PC-3 (cell line): ENCODE measurements at regions not wholly inside any gene's neighbourhood (a gene's known extent, or its start where the extent isn't known, plus 50 kb on each side); places are given as distances from the start of the nearest gene placed in this dataset.

Experiments used
- ATAC-seq: fragments of 200-7000 bp; cut with Tn5 transposase; 2 replicates; pipeline ENCODE4 v1.9.1; 2020; ENCODE audit warnings: mild to moderate bottlenecking, moderate library complexity
- BruUV-seq: library from RNA; stranded (reverse); fragments of 400-500 nt; replicated peaks from 2 replicates; lab custom pipeline; 2021; lab: Mats Ljungman, UMichigan
- CTCF ChIA-PET: fragments of 300-600 bp; sonication (Branson Sonifier 250); formaldehyde crosslinking; loops from one replicate; lab custom pipeline; 2022; ENCODE audit warnings: antibody characterized with exemption; lab: Charles Lee
- POLR2A ChIA-PET: fragments of 300-600 bp; sonication (Branson Sonifier 250); formaldehyde crosslinking; loops from one replicate; lab custom pipeline; 2022; ENCODE audit warnings: antibody characterized with exemption; ENCODE audit not compliant: unreplicated experiment; lab: Charles Lee
- DNase-seq: peaks from one replicate; pipeline ENCODE4 v3.0.0-alpha.2; 2015
- H2AFZ ChIP-seq: fragments of 300-600 bp; sonication (generic); 2 replicates; pipeline ENCODE4 v1.6.0; 2016; ENCODE audit warnings: antibody characterized with exemption, low read length
- H3F3A ChIP-seq: fragments of 300-600 bp; sonication (generic); one replicate; pipeline ENCODE4 v1.6.0; 2017; ENCODE audit warnings: antibody characterized with exemption, low read length, control low read depth, mild to moderate bottlenecking; ENCODE audit not compliant: unreplicated experiment
- H3K27ac ChIP-seq: fragments of 300-600 bp; sonication (generic); 2 replicates; pipeline ENCODE4 v1.5.1; 2016; ENCODE audit warnings: mild to moderate bottlenecking, low read length
- H3K27me3 ChIP-seq: fragments of 300-600 bp; sonication (generic); 2 replicates; pipeline ENCODE4 v1.6.1; 2016; ENCODE audit warnings: low read length, mixed read lengths
- H3K36me3 ChIP-seq: fragments of 300-600 bp; sonication (generic); 2 replicates; pipeline ENCODE4 v1.6.1; 2016; ENCODE audit warnings: low read depth, mixed run types, low read length, mixed read lengths
- H3K4me1 ChIP-seq: fragments of 300-600 bp; sonication (generic); 2 replicates; pipeline ENCODE4 v1.5.1; 2016; ENCODE audit warnings: low read length; ENCODE audit not compliant: insufficient read depth
- H3K4me2 ChIP-seq: fragments of 300-600 bp; sonication (generic); 2 replicates; pipeline ENCODE4 v1.6.0; 2016; ENCODE audit warnings: low read length
- H3K4me3 ChIP-seq: fragments of 300-600 bp; sonication (generic); 2 replicates; pipeline ENCODE4 v1.5.1; 2016; ENCODE audit warnings: mild to moderate bottlenecking, low read length, mixed read lengths
- H3K79me2 ChIP-seq: fragments of 300-600 bp; sonication (generic); 2 replicates; pipeline ENCODE4 v1.6.1; 2017; ENCODE audit warnings: low read length, mixed read lengths
- H3K9ac ChIP-seq: fragments of 300-600 bp; sonication (generic); 2 replicates; pipeline ENCODE4 v1.6.0; 2016; ENCODE audit warnings: mild to moderate bottlenecking, low read length
- H3K9me2 ChIP-seq: fragments of 300-600 bp; sonication (generic); replicated peaks from 2 replicates; pipeline ENCODE4 v1.6.1; 2016; ENCODE audit warnings: mixed run types, low read length, mixed read lengths
- H3K9me3 ChIP-seq: fragments of 300-600 bp; sonication (generic); 2 replicates; pipeline ENCODE4 v1.6.1; 2016; ENCODE audit warnings: low read length, mixed read lengths
- H4K20me1 ChIP-seq: fragments of 300-600 bp; sonication (generic); 2 replicates; pipeline ENCODE4 v1.6.1; 2016; ENCODE audit warnings: low read length, mixed read lengths
- CTCF ChIP-seq: fragments of 300-600 bp; sonication (generic); conservative IDR thresholded peaks from 2 replicates; pipeline ENCODE4 v1.5.1; 2017; ENCODE audit warnings: antibody characterized with exemption, low read depth, mild to moderate bottlenecking, low read length
- EZH2 ChIP-seq: fragments of 300-600 bp; sonication (generic); IDR thresholded peaks from one replicate; pipeline ENCODE4 v1.6.1; 2017; ENCODE audit warnings: antibody characterized with exemption, mild to moderate bottlenecking, low read length; ENCODE audit not compliant: unreplicated experiment
- EZH2phosphoT487 ChIP-seq: fragments of 300-600 bp; sonication (generic); IDR thresholded peaks from 2 replicates; pipeline ENCODE4 v1.6.1; 2018; ENCODE audit warnings: mild to moderate bottlenecking, antibody characterized with exemption, low read length, borderline replicate concordance
- intact Hi-C: fragments of 100-400 bp; cut with micrococcal nuclease; formaldehyde crosslinking; loops from 2 replicates; pipeline ENCODE4 v1.9.0; 2023

DNA sequence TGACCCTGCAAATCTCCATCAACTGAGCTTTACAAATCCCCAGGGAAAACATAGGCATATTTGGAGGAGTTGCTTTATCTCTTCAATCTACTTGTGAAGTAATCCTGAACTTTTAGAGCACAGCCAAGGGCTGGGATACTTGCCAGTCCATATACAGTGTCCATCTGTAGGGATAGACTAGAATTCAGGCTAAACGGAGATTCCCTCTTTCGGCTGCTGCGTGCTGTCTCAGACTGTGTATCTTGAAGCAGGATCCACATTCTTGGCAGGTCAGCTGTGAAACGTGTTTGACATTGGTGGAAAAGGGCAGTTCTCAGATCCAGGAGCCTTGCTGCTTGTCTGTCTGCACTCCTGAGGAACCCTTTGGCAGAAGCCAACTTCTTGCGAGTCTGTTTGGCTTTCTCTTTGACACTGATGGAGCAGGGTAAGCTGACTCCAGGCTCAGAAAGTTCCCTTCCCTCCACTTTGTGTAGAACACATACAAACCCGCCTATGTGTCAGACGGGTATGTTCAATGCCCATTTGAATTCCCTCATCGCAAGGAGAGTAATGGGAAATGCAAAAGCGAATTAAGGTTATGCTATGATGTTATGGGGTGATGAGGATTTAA, 221.8 kb downstream of the MAP2K4 start:
- Histone ChIP-seq H3F3A (no peaks in the 10 kb centered on the region), H3K4me1 (no peaks in the 10 kb centered on the region), H2AFZ (no peak overlapping the region), H3K9me3 (no peaks in the 10 kb centered on the region), H4K20me1 (no peaks in the 10 kb centered on the region), H3K27ac (no peak overlapping the region), H3K27me3 (peaks cover 45% of the 10 kb centered on the region), H3K9ac (no peak overlapping the region), H3K4me2 (no peak overlapping the region), H3K9me2 (no peaks in the 10 kb centered on the region), H3K4me3 (no peak overlapping the region), H3K36me3 (no peaks in the 10 kb centered on the region), H3K79me2 (no peaks in the 10 kb centered on the region)
- DNase-seq (no peak), ATAC-seq (no peak)
- ChIA-PET CTCF (no interaction called here), POLR2A (no interaction called here)
- intact Hi-C loops: no loop called here
- BruUV-seq: no TSS peak
- TF ChIP-seq EZH2 (no peak), CTCF (no peak), EZH2phosphoT487 (no peak)

GRCh38 chr17:12247761-12248160, 227.1 kb downstream of the MAP2K4 start:
- Histone ChIP-seq H3K9ac (no peak overlapping the region), H3F3A (no peaks in the 10 kb centered on the region), H3K4me3 (no peak overlapping the region), H3K4me2 (no peak overlapping the region), H3K4me1 (no peaks in the 10 kb centered on the region), H3K79me2 (no peaks in the 10 kb centered on the region), H3K27me3 (peaks cover 62% of the 10 kb centered on the region), H3K36me3 (no peaks in the 10 kb centered on the region), H3K9me3 (no peaks in the 10 kb centered on the region), H3K27ac (no peak overlapping the region), H3K9me2 (no peaks in the 10 kb centered on the region), H2AFZ (no peak overlapping the region), H4K20me1 (no peaks in the 10 kb centered on the region)
- ChIA-PET POLR2A (no interaction called here), CTCF (no interaction called here)
- intact Hi-C loops: no loop called here
- DNase-seq (no peak), ATAC-seq (no peak)
- no TSS peak for BruUV-seq
- TF ChIP-seq EZH2phosphoT487: no peak
- no peak for TF ChIP-seq EZH2
- no peak for TF ChIP-seq CTCF

GRCh38 chr17:12250973-12251372, 230.3 kb downstream of the MAP2K4 start:
- ATAC-seq: no peak
- Histone ChIP-seq H3K9me3 (no peaks in the 10 kb centered on the region), H3K79me2 (no peaks in the 10 kb centered on the region), H3K9ac (no peak overlapping the region), H3K4me3 (no peak overlapping the region), H3K9me2 (no peaks in the 10 kb centered on the region), H3K4me1 (no peaks in the 10 kb centered on the region), H3F3A (no peaks in the 10 kb centered on the region), H3K4me2 (no peak overlapping the region), H3K36me3 (no peaks in the 10 kb centered on the region), H3K27ac (no peak overlapping the region), H4K20me1 (no peaks in the 10 kb centered on the region), H3K27me3 (peaks cover 78% of the 10 kb centered on the region), H2AFZ (no peak overlapping the region)
- no peak for TF ChIP-seq CTCF
- no peak for TF ChIP-seq EZH2phosphoT487
- no peak for TF ChIP-seq EZH2
- no peak for DNase-seq
- ChIA-PET CTCF (no interaction called here), POLR2A (no interaction called here)
- BruUV-seq: no TSS peak
- intact Hi-C loops: no loop called here
